ENCODE measurements at regions not wholly inside any gene's neighbourhood (a gene's known extent, or its start where the extent isn't known, plus 50 kb on each side); places are given as distances from the start of the nearest gene placed in this dataset.

DNA sequence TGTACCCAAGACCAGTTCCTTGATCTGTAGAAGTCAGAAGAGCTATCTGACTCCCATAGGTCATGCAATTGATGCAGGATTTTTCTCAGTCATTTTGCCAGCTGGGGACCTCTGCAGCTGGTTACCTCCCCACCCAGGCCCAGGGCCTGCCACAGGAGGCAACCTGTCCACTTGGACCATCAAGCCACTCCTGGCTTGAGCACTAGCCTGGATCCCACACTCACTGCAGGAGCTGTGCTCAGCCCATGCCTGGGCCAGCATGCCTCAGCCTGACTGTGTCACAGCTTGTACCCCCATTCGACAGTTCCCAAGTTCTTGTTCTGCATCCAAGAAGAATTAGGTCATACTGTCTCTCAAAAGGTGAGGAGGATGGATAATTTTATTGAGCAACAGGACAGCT lies 189.4 kb downstream of the PCDH17 start:
- Mint-ChIP-seq H3K4me3 (no peak overlapping the region), H3K4me1 (no peaks in the 10 kb centered on the region), H3K27ac (ENCODE audit: unreplicated experiment) (no peak overlapping the region), H3K36me3 (ENCODE audit: low read depth) (no peaks in the 10 kb centered on the region), H3K27me3 (ENCODE audit: low read depth) (no peaks in the 10 kb centered on the region), H3K9me3 (no peaks in the 10 kb centered on the region)
- TF ChIP-seq CTCF (conservative IDR thresholded peaks at IDR 0.05), result no peak
- DNase-seq (ENCODE audit: low read depth, low spot score), result no peak

DNA sequence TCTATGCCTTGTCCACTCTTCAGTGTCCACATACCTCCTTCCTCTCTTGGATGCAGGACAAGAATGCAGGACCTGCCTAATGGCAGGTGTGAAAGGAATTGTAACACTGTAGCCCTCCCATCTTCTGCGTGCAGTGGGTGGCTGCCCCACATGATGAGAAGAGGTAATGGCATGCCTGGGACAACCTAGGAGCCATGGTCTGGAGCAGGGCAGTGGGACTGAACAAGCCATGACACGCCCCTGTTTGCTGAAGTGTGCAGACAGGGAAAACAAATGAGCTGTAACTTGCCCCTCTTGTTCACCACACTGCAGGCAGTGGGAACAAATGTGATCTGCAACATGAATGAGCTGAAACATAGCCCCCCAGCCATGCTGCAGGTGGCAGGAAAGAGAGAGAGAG lies 192.2 kb downstream of the PCDH17 start:
- Mint-ChIP-seq H3K9me3 (no peaks in the 10 kb centered on the region), H3K27ac (ENCODE audit: unreplicated experiment) (no peak overlapping the region), H3K36me3 (ENCODE audit: low read depth) (no peaks in the 10 kb centered on the region), H3K4me3 (no peak overlapping the region), H3K27me3 (ENCODE audit: low read depth) (no peaks in the 10 kb centered on the region), H3K4me1 (no peaks in the 10 kb centered on the region)
- no peak for DNase-seq (ENCODE audit: low read depth, low spot score)
- TF ChIP-seq CTCF (conservative IDR thresholded peaks at IDR 0.05), result no peak

DNA sequence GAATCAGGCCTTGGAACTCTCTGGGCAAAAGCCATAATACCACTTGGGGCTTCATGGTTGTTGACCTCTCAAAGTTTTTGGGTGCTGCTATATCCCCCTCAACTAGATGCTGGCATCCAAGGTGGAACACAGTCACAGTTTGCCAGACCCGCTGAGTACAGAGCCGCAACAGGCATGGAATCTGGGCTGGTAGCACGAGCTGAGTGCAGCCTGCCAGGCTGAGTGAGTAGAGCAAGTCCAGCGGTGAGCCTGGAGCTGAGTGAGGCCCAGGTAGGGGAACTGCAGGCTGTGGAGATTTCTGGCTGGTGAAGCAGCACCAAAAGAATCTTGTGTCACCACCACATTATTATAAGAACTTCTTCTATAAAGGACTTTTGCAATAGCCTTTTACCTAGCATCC lies 192.6 kb downstream of the PCDH17 start:
- Mint-ChIP-seq H3K4me3 (no peak overlapping the region), H3K4me1 (no peaks in the 10 kb centered on the region), H3K27me3 (ENCODE audit: low read depth) (no peaks in the 10 kb centered on the region), H3K9me3 (no peaks in the 10 kb centered on the region), H3K27ac (ENCODE audit: unreplicated experiment) (no peak overlapping the region), H3K36me3 (ENCODE audit: low read depth) (no peaks in the 10 kb centered on the region)
- DNase-seq (ENCODE audit: low read depth, low spot score), result no peak
- no peak for TF ChIP-seq CTCF (conservative IDR thresholded peaks at IDR 0.05)

GRCh38 chr13:57825066-57825465 lies 193.5 kb downstream of the PCDH17 start:
- no peak overlapping the region for H3K4me3 Mint-ChIP-seq
- no peaks in the 10 kb centered on the region for H3K4me1 Mint-ChIP-seq
- no peak for DNase-seq (ENCODE audit: low read depth, low spot score)
- H3K27ac Mint-ChIP-seq (ENCODE audit: unreplicated experiment), result no peak overlapping the region
- TF ChIP-seq CTCF (conservative IDR thresholded peaks at IDR 0.05), result no peak
- H3K36me3 Mint-ChIP-seq (ENCODE audit: low read depth), result no peaks in the 10 kb centered on the region
- no peaks in the 10 kb centered on the region for H3K9me3 Mint-ChIP-seq
- no peaks in the 10 kb centered on the region for H3K27me3 Mint-ChIP-seq (ENCODE audit: low read depth)

DNA sequence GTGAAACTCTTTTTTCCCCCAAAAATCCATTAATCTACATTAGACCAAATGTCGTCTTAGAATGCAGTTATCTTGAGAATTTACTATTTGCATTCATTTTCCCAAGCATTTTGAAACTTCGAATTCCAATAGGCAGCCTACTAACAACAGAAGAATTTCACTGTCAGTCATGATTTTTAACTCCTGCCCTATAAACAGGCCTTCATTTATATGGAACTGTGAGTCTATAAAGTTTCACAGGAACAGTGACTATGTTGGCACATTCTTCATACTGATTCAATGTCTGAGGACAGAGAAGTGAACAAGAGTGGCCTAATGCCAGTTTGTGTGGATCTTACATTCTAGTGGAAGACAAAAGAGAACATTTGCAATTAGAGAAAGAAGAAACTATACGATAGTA lies 198.0 kb downstream of the PCDH17 start:
- no peaks in the 10 kb centered on the region for H3K36me3 Mint-ChIP-seq (ENCODE audit: low read depth)
- no peaks in the 10 kb centered on the region for H3K4me1 Mint-ChIP-seq
- no peaks in the 10 kb centered on the region for H3K9me3 Mint-ChIP-seq
- H3K4me3 Mint-ChIP-seq, result no peak overlapping the region
- no peak for TF ChIP-seq CTCF (conservative IDR thresholded peaks at IDR 0.05)
- H3K27me3 Mint-ChIP-seq (ENCODE audit: low read depth), result no peaks in the 10 kb centered on the region
- no peak for DNase-seq (ENCODE audit: low read depth, low spot score)
- H3K27ac Mint-ChIP-seq (ENCODE audit: unreplicated experiment), result no peak overlapping the region

- Mint-ChIP-seq H3K4me3 (no peak overlapping the region), H3K27ac (ENCODE audit: unreplicated experiment) (no peak overlapping the region), H3K27me3 (ENCODE audit: low read depth) (no peaks in the 10 kb centered on the region), H3K9me3 (no peaks in the 10 kb centered on the region), H3K36me3 (ENCODE audit: low read depth) (no peaks in the 10 kb centered on the region), H3K4me1 (no peaks in the 10 kb centered on the region)
- TF ChIP-seq CTCF (conservative IDR thresholded peaks at IDR 0.05), result no peak
- DNase-seq (ENCODE audit: low read depth, low spot score), result no peak
Measured at GRCh38 chr13:57832187-57832586, 200.6 kb downstream of the PCDH17 start.
